GM12891 (cell line): ENCODE measurements at regions not wholly inside any gene's neighbourhood (a gene's known extent, or its start where the extent isn't known, plus 50 kb on each side); places are given as distances from the start of the nearest gene placed in this dataset.

Experiments
- DNase-seq: peaks from one replicate; pipeline ENCODE4 v3.0.0; 2011; ENCODE audit warnings: low spot score; ENCODE audit not compliant: insufficient read length
- FAIRE-seq: peaks from 2 replicates; lab custom pipeline; 2011; peaks lifted over from hg19 to GRCh38; lab: Jason Lieb, UNC
- PAX5 ChIP-seq: IDR thresholded peaks from 2 replicates; pipeline ENCODE4 v1.6.1; 2011; ENCODE audit warnings: low read length, moderate library complexity, mild to moderate bottlenecking; ENCODE audit not compliant: insufficient read depth, severe bottlenecking
- POLR2A ChIP-seq: IDR thresholded peaks from 2 replicates; pipeline ENCODE4 v1.6.1; 2011; ENCODE audit warnings: low read depth, low read length, control low read depth
- POLR2AphosphoS5 ChIP-seq: IDR thresholded peaks from 2 replicates; pipeline ENCODE4 v1.6.1; 2011; ENCODE audit warnings: low read depth, low read length, control low read depth
- POU2F2 ChIP-seq: IDR thresholded peaks from 2 replicates; pipeline ENCODE4 v1.6.1; 2011; ENCODE audit warnings: low read depth, mild to moderate bottlenecking, control low read depth, low read length, moderate library complexity
- SPI1 ChIP-seq: IDR thresholded peaks from 2 replicates; pipeline ENCODE4 v1.6.1; 2011; ENCODE audit warnings: low read depth, low read length, control low read depth
- TAF1 ChIP-seq: IDR thresholded peaks from 2 replicates; pipeline ENCODE4 v1.6.1; 2011; ENCODE audit warnings: low read depth, low read length, control low read depth

- FAIRE-seq = no peak
- no peak for TF ChIP-seq POLR2A
- TF ChIP-seq POU2F2 = no peak
- TF ChIP-seq TAF1 = no peak
- TF ChIP-seq POLR2AphosphoS5 = no peak
- TF ChIP-seq PAX5 = no peak
- no peak for TF ChIP-seq SPI1
- no peak for DNase-seq
These were observed 311.7 kb upstream of the DPH6 start for GRCh38 chr15:35857567-35858226.

- TF ChIP-seq POLR2AphosphoS5 (no peak), POLR2A (no peak), PAX5 (no peak), SPI1 (no peak), TAF1 (no peak), POU2F2 (no peak)
- DNase-seq = no peak
- FAIRE-seq = no peak
These were observed 312.7 kb upstream of the DPH6 start for GRCh38 chr15:35858707-35859106.

DNA sequence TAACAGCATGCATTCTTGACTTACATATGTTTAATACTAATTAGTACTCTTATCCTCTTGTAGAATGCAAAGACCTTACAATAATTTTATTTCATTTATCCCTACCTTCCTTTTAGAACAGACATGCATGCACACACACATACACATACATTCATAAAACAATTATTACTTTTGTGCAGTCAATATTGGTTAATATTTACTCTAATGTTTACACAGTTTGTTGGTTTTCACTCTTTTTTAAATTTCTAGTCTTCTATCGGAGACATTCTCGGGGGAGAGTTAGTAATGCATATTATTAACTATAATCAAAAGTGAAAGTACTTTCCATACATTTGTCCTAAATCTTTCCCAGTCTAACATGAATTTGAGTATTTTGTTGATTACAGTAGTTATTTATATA, 317.7 kb upstream of the DPH6 start:
- TF ChIP-seq TAF1 = no peak
- TF ChIP-seq SPI1 = no peak
- TF ChIP-seq POLR2AphosphoS5 = no peak
- no peak for TF ChIP-seq POU2F2
- no peak for TF ChIP-seq POLR2A
- no peak for TF ChIP-seq PAX5
- FAIRE-seq = no peak

GRCh38 chr15:35867356-35867755, 321.4 kb upstream of the DPH6 start:
- FAIRE-seq = no peak
- no peak for TF ChIP-seq SPI1
- no peak for TF ChIP-seq POLR2AphosphoS5
- TF ChIP-seq POU2F2 = no peak
- no peak for TF ChIP-seq TAF1
- no peak for TF ChIP-seq POLR2A
- TF ChIP-seq PAX5 = no peak
- no peak for DNase-seq

More for the DNA sequence above, 317.7 kb upstream of the DPH6 start:
- DNase-seq = no peak

- no peak for DNase-seq
- no peak for FAIRE-seq
- TF ChIP-seq POU2F2 (no peak), POLR2A (no peak), POLR2AphosphoS5 (no peak), PAX5 (no peak), SPI1 (no peak), TAF1 (no peak)
These were observed 325.3 kb upstream of the DPH6 start for GRCh38 chr15:35871282-35871681.

- no peak for DNase-seq
- TF ChIP-seq SPI1 (no peak), POLR2A (no peak), TAF1 (no peak), POLR2AphosphoS5 (no peak), PAX5 (no peak), POU2F2 (no peak)
- FAIRE-seq = no peak
These were observed 325.8 kb upstream of the DPH6 start for GRCh38 chr15:35871812-35872211.

- FAIRE-seq = no peak
- TF ChIP-seq SPI1 (no peak), POU2F2 (no peak), POLR2AphosphoS5 (no peak)
- DNase-seq = no peak
These were observed 326.6 kb upstream of the DPH6 start for GRCh38 chr15:35872577-35872976.

- no peak for FAIRE-seq
- no peak for DNase-seq
These were observed 328.4 kb upstream of the DPH6 start for GRCh38 chr15:35874260-35874905.

DNA sequence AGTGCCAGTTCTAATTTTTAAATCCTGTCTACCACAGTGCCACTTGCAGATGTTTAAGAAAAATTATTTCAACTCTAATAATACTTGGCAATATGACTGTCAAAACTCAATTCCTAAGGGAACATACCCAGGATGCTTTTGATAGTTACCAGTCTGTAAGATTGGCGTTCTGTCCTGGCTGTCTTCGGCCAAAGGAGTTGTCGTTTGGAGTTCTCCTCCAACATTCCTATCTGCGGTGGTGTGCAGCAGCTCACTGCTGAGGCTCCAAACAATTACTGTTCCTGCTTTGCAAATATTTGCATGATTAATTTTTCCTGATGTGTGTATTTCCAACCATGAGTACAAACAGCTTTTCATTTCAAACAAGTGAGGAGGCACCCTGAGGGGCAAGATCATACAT, 330.8 kb upstream of the DPH6 start:
- no peak for DNase-seq
- no peak for FAIRE-seq
- TF ChIP-seq POLR2A = no peak
- no peak for TF ChIP-seq TAF1
- no peak for TF ChIP-seq PAX5
- no peak for TF ChIP-seq SPI1
- TF ChIP-seq POU2F2 = no peak
- TF ChIP-seq POLR2AphosphoS5 = no peak

More at GRCh38 chr15:35874260-35874905, 328.4 kb upstream of the DPH6 start:
- TF ChIP-seq PAX5 (no peak), POLR2A (no peak), TAF1 (no peak), POU2F2 (no peak)

GRCh38 chr15:35880896-35881295, 334.9 kb upstream of the DPH6 start:
- TF ChIP-seq TAF1 (no peak), POLR2A (no peak), POLR2AphosphoS5 (no peak), PAX5 (no peak), SPI1 (no peak), POU2F2 (no peak)
- DNase-seq (no peak), FAIRE-seq (no peak)
